Suppressor macrophage (primary cell): ENCODE measurements at regions not wholly inside any gene's neighbourhood (a gene's known extent, or its start where the extent isn't known, plus 50 kb on each side); places are given as distances from the start of the nearest gene placed in this dataset.
"Not testable (repeated sequence)": the region's sequence is repeated elsewhere in the genome, so short reads cannot be mapped to it uniquely, and the experiment has no call there.

Experiments used
- DNase-seq, 4 experiments: peaks; one replicate each; pipeline ENCODE4 v3.0.0-alpha.2; 2020 to 2022

DNA sequence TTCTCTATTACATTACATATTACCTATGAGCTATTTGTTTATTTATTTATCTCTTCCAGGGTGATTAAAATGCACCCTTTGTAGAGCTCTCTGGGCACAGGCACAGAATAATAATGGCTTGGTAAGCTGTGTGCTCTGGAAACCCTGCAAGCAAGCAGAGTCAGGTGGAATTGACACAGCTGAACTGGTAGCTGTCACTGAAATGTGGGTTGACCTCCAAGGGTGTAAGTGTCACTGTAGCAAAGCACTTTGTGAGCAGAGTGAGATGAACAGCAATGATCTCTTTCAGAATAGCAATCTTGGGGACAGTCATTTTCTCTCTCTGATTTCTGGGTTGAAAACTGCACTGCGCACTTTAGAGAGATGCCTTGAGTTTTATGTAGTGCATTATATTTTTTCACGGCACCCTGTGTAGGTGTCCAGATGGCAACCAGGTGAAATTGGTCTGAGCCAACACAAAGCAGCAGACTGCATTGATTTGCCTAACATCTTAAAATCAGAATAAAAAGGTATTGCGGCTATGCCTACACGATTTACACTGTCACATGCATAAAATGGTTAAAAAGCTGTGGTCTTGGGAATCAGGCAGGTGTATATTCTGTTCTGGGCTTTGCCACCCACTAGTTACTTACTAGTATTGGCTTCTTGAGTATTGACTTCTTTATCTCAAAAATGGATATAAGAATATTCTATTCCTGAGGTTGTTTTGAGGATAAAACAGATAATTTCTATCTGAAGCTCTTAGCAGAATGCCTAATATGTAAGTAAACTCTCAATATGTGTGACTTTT lies 450.3 kb downstream of the RAPGEF2 start:
- no peak for DNase-seq

DNA sequence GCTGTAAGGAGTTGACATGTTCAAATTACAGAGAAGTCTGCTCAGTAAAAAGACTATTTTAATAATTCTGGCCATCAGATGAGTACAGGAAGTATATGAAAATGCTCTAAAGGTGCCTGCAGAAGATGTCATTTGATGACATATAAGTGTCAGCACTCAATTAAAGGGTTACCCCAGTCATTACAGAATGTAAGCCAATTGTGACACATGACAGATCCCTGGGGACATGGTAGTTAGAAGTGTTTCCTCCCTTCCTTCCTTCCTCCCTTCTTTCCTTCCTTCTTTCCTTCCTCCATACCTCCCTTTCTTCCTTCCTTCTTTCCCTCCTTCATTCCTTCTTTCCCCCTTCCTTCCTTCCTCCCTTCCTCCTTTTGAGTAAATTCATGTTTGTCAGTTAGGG lies 453.0 kb downstream of the RAPGEF2 start:
- no peak for DNase-seq

DNA sequence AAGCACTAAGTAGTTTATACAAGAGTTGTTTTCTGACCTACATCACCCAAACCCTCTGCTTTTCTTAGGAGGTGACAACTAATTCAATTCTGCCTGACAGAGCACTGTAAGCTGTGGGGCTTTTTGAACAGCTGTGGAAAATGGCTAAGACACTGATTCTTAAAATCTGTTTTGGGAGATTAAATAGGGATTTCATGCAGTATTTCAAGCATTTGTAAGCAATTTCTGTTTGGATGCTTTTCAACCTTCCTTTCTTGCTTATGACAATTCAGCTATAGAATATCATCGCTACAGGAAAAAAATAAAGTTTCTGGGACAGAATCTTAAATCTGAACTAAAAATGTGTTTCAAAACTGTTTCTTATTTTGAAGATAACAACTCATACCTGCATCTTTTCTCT lies 459.5 kb downstream of the RAPGEF2 start:
- DNase-seq, result no peak

DNA sequence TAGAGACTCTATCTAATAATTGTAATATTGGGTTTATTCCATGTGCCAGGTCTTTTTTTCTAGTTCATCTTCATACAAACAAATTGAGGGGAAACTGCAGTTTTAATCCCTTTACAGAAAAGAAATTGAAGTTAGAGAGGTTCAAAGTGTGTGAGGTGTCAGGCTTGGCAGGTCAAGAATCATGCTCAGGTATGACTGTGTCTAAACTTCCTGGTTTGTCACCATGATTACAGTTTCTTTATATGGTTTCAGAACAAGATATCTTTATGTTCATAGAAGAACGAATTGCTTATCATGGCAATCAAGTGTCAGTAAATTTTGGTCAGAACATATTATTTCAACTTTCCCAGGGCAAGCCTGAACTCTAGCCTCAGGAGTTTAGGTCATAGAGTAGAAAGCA lies 460.4 kb downstream of the RAPGEF2 start:
- DNase-seq, result no peak

DNA sequence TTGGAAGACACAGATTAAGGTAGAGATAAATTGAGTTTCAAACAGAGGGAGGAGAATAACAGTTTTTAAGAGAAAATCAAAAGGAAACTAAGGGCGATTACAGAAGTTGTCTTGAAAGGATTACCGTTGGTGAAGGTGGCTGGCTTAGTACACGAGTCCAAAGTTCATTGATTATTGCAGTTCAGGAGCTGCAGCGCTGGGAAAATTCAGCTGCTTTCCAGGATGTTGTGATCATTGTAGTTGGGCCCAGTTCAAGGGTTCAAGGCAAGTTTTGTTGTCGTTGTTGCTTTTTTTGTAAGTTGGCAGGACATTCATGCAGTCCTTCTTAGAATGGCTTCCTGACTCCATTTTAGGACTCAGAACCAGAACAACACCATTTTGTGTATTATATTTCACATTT lies 461.7 kb downstream of the RAPGEF2 start:
- DNase-seq, result no peak

DNA sequence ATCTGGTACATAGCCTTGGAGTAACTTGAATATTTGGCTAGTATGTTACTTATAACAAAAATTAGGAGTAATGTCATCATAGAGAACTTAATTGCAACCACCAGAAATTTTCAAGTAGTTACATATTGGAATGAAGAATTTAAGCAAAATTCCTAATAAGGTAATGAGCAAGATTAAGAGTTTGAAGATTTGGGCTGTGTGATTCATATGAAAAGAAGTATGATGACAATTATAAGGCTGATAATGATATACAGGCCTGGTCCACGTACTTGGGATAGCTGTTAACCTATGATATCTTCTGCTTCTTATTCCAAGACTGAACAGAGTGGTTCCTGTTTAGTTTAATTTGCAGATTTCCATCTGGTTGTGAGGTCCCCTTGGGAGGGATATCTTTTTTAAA lies 463.9 kb downstream of the RAPGEF2 start:
- no peak for DNase-seq

DNA sequence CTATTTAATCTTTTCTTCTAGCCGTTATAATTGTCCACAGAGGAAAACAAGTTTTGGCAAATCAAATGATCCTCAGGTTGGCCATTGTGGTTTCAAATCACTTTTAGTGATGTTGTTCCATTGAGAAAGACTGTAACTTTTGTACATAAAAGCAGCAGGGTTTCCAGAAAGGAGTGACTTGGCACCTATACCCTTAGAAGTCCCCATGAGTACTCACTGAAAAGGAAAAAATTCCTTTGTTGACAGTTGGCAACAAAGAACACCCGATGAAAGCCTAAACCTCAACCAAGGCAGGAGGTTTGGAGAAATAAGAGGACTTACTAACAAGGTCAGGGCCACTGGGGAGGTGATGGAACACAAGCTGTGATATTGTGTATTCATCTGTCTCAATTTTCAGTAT lies 474.4 kb downstream of the RAPGEF2 start:
- DNase-seq, result no peak

DNA sequence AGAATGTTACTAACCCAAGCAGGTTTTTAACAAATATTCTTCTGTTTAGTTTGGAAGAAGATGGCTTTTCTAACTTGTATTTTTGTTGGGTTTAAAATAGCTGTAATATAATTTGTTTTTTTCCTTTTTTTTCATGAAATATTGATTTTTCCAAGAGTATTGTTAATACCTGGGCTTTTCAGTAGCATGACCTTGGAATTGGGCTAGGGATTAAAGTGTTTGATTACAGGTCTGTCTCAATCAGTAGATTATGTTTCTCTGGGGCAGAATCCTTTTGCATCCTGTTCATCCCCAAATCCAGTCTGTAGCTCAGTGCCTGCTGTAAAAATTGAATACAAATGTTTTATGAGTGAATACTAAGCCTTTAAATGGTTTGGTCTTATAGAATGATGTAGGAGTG lies 479.8 kb downstream of the RAPGEF2 start:
- DNase-seq, result no peak

DNA sequence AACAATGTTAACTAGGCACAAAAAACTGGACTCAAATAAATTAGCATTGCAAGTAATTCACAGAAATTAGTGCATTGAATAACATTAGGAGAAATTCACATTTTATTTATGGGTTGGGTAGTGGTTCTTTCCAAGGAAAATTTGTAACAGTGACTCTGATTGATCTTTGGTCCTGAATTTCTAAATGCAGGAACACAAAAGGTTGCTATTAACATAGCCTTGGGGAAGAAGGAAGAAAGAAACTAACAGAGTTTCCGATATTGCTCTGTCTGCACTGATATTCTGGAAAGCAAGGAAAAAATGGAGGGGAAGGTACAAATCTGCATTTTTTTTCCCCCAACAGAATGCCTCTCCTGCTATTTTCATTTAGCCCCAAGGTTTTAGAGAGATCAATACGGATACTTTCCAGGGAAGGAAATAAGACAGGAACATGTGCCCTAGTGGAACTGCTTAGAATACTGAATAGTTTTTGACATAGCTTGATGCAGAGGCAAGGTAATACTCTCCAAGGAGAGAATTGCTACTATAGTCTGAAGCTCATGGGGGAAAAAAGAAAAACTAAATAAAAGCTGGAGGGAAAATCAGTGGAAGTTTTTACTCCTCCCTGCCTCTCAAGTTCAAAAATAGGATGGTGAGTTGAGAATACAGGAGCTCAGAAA lies 490.1 kb downstream of the RAPGEF2 start:
- no peak for DNase-seq

DNA sequence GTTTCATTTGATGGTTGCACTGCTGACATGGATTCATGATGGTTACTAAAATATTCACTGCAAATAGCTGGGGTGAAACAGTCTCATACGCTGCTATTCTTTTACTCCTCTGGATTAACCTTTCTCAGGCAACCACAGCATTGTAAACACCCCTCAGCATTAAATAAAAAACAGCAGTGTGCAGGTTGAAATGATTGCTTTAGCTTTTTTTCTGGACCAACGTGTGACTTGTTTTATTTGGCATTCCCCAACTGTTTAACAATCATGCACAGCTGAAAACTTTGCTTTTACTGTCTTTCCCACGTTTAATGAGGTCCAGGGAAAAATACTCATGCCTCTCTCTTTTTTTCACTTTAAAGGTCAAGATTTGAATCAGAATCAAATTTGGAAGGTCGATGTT lies 490.8 kb downstream of the RAPGEF2 start:
- no peak for DNase-seq

DNA sequence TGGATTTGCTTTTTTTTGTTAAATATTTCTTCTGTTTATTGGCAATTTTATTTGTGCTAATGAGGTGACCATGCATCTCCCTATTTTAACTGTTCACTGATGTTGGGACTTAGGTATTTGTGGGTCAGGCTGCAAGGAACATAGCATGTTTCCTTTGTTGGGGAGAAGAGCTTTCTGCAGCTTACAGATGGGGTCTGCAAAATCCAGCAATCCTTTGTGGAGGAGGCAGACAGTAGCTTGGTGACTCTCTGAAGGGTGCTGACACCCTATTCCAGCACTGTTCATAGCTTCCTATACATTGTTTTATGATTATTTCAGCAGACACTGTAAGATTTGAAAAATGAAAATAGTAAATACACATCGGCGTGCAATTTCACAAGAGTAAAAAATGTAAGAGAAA lies 491.7 kb downstream of the RAPGEF2 start:
- no peak for DNase-seq

DNA sequence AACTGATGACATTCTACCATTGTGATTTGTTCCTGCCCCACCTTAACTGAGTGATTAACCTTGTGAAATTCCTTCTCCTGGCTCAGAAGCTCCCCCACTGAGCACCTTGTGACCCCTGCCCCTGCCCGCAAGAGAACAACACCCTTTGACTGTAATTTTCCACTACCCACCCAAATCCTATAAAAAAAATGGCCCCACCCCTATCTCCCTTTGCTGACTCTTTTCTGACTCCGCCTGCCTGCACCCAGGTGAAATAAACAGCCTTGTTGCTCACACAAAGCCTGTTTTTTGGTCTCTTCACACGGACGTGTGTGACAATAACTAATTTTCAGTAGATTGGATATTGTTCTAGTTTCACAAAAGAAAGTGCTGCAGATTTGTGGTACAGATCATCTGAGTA lies 492.2 kb downstream of the RAPGEF2 start:
- DNase-seq, result not testable (repeated sequence)

DNA sequence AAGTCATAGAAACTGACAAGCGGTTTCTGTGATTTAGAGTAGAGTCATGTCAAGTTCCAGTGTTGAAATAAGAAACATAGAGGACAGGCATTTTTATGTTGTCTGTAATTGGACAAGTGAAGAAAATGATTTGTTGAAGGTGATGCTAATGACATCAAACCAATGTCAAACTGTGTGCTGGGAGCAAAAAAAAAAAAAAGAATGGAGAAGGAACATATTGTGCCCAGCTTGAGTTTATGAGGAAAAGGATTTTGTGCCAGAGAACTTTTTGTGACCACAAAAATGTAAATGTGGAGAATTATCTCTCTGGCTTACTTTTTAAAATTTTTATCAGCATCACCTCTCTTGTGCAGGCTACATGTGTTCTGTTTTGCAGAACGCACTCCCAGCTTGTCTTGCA lies 495.7 kb downstream of the RAPGEF2 start:
- DNase-seq, result no peak

DNA sequence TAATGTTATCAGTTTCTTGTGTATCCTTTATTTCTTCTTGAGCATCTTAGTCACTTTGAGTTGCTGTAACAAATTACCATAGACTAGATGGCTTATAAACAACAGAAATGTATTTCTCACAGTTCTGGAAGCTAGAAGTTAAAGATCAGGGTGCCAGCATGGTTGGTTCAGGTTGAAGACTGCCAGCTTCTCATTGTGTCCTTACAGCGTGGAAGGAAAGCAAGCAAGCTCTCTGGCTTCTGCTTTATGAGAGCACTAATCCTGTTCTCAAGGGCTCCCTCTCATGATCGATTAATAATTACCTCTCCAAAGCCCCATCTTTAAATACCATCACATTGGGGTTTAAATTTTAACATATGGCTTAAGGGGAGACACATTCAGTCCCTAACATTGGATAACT lies 497.2 kb downstream of the RAPGEF2 start:
- no peak for DNase-seq

DNA sequence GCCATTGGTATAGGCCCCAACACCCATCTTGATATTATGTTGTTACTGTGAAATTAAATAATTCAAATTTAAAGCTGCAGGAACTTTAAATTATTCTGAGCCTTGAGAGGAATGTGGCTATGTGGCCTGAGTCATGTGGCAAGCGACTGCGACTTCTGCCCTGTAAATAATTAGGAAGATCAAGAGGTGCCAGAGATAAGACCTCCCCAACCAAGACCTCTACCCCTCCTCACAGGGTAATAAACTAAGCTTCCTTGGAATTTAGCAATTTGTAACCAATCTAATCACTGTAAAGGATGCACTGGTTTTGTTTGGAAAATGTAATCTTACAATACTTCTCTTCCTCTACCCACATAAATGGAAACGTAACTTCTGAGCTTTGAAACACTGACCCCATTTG lies 501.9 kb downstream of the RAPGEF2 start:
- no peak for DNase-seq

DNA sequence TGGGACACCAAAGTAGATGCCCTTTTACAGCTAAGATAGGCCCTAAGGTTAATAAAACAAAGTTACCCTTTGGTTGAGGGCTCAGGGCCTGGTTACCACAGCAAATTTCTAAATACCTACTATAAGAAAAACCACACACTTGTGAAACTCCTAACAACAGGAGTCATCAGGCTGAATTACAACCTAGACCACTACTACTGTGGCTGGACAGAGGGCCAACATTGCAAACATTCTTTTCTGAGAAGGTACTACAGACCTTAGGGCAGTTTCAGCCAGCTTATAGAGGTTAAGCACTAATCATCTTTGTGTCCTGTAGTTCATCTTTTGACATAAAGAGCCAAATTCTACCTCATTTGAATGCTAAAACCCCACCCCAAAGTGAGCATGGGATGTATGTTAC lies 504.0 kb downstream of the RAPGEF2 start:
- DNase-seq, result no peak

DNA sequence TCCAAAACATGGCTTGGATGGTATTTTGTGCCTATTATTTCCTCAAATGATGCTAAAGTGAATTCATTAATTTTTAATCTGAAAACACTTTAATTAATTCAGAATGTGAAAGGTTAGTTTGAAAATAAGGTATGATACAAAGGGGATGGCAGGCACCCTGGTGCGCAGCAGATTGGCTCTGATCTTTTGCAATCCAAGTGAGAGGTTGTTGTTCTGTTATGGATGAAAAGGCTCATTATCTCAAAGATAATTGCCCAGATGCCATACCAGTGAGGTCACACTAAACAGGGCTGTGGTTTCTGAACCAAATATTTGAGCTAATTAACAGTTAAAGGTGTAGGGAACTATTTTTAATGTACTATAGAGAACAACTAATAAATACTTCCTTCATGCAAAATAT lies 504.9 kb downstream of the RAPGEF2 start:
- no peak for DNase-seq

DNA sequence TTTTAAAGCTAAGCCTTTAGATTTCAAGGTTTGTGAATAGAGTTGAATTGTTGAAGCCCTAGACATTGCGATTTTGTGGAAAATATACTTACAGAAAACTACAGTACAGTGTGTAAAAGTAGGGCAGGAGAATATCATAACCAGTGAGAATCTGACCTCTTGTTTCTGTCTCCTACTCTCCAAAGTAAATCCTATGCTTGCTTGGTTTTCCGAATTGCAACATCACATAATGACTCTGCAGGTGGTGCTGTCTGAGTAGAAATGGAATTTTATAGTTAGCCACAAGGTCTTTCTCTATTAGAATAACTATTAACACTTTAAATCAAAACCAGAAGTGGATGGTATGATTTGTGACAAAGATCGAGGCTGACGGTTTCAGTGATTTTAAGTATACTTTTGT lies 505.6 kb downstream of the RAPGEF2 start:
- DNase-seq, result no peak

DNA sequence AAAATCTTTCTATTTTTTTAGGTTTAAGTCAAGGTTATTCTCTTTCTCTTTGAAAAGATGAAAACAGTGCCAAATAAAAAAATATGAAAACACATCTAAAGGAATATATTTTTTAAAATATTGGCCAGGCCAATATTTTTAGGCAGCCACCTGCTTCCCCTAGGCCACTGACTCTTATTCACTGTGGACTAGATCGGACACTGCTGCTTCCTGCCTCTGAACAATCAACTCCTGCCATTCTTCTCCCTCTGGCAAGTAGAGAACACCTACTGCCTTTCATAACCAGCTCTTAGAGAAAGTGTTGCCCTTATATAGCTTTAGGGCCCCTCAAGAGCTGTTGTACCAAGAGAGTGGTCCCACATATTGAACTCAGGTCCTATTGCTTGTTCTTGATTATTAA lies 529.2 kb downstream of the RAPGEF2 start:
- DNase-seq, result no peak

DNA sequence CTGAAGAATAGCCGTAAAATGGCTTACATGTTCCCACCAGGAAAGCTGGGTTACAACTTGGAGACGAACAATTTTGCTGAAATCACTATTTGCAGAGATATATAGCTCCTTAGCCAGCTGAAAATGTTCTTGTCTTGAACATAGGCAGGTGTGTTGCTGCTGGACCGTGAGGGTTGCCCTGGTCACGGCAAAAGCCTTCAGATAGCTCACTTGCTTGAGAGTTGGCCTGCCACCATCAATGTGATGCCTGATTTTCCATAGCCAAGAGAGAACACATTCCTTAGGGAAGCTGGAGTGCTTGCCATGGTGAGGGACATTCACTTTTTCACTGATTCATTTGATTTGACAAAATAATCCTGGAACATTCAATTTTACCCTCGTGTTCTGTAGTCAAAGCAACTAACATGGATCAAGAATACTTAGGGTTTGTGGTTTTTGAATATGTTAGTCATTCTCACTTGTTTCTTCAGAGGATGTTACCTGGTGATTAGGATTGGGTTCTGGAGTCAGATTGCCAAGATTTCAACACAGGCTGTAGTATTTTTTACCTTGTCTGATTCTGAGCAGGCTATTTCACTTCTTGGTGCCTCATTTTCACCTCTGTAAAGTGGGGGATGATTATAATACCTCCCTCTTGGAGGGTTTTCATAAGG lies 536.9 kb downstream of the RAPGEF2 start:
- no peak for DNase-seq

DNA sequence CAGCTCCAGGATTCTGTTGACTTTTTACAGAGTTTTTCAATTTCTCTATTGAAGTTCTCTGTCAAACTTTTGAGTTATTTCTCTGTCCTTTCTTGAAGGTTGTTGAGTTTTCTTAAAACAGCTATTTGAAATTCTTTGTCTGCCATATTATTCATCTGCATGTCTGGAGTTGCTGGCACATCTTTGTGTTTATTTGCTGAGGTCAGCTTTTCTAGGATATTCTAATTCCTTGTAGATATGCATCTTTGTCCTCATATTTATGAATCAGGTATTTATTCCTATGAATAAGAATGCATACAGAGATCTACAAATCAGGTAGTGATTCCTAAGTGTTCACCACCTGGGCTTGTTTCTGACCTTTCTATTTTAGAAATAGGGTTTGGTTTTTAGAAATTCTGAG lies 546.4 kb downstream of the RAPGEF2 start:
- no peak for DNase-seq

DNA sequence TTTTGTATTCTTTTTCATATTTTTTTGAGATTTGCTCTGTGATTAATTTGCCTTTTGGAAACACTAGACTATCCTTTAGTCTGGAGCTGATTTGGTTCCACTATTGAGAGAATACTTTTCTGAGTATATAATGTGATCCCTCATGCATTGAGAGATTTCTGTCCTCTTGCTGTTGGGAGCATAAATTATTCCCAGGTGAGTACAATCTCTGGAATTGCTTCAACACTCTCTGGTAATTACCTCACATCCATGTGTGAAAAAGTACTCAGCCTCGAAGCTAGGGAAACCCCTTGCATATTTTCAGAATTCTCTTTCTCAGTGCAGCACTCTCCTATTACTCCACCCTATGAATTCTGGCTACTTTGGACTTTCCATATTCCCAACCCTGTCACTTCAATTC lies 550.0 kb downstream of the RAPGEF2 start:
- DNase-seq, result no peak

DNA sequence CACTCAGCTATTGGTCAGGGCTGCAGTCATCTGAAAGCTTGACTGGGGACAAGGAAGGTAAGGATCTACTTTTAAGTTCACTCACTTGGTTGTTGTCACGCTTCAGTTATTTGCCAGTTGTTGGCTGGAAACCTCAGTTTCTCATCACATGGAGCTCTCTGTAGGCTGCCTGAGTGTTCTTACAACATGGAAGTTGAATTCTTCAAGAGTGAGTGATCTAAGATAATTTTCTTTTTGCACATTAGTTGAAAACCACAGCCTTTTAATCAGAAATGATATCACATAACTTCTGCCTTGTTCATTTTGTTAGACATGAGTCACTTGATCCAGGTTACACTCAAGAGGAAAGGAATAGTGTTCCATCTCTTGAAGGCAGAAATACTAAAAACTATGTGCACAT lies 552.7 kb downstream of the RAPGEF2 start:
- DNase-seq, result no peak

DNA sequence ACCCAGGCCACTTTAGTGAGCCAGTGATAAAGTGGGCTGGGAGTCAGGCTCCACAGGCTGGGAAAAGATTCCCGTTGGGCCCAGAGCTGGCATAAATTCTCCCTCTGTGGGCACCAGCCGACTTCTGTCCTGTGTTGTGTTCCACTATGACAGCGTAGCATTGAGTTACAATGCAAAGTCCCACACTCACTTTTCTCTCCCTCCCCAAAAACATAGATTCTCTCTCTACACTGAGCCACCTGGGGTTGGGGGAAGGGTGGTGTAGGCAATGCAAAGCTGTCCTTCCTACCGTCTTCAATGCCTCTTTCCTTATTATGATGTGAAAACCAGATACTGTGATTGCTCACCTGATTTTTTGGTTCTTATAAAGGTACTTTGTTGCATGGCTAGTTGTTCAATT lies 566.2 kb downstream of the RAPGEF2 start:
- no peak for DNase-seq
